ENCODE measurements at regions not wholly inside any gene's neighbourhood (a gene's known extent, or its start where the extent isn't known, plus 50 kb on each side); places are given as distances from the start of the nearest gene placed in this dataset.

GRCh38 chr6:4187480-4187879, 52.1 kb upstream of the ECI2 start:
- no peak for TF ChIP-seq CTCF (IDR thresholded peaks at IDR 0.05)
- TF ChIP-seq POLR2AphosphoS5 (IDR thresholded peaks at IDR 0.05), result no peak
- no peak for TF ChIP-seq POLR2A (IDR thresholded peaks at IDR 0.05)

Data from breast epithelium (tissue), 3 donors.